ENCODE measurements at regions not wholly inside any gene's neighbourhood (a gene's known extent, or its start where the extent isn't known, plus 50 kb on each side); places are given as distances from the start of the nearest gene placed in this dataset.
"Not testable (repeated sequence)": the region's sequence is repeated elsewhere in the genome, so short reads cannot be mapped to it uniquely, and the experiment has no call there.

DNA sequence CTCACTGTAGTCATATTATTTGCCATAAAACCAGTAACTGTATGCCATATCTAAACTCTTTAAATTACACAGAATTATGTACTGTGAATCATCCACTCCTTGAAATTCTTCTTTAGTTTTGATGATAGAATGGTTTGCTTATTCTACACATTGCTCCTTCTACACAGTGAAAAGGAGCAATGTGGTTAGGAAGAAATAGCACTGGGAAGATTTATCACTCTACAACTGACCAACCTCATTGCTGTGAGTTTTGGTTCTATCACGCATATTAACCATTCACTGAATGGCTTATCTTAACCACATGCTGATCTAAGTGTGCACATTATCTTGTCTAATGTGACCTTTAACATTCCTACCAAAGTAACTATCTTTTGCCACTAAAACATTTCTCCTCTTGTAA lies 415.7 kb upstream of the NDST4 start:
- no peaks in the 10 kb centered on the region for H3K4me1 ChIP-seq (ENCODE audit: control insufficient read depth in 2 of 2, insufficient read depth in 2 of 2, low read length in 2 of 2)
- no peaks in the 10 kb centered on the region for H3K9me3 ChIP-seq (ENCODE audit: control insufficient read depth in 2 of 2, low read length in 2 of 2)
- no peak overlapping the region for H3K27ac ChIP-seq (ENCODE audit: low read depth in 2 of 2, low read length in 2 of 2)
- H3K4me3 ChIP-seq (ENCODE audit: low read length in 2 of 2), result no peak overlapping the region
- no peaks in the 10 kb centered on the region for H3K27me3 ChIP-seq (ENCODE audit: control insufficient read depth in 2 of 2, insufficient read depth in 2 of 2, low read length in 2 of 2)
- H3K9ac ChIP-seq (ENCODE audit: low read depth in 1 of 2, low read length in 2 of 2), result no peak overlapping the region
- H3K36me3 ChIP-seq (ENCODE audit: control insufficient read depth in 2 of 2, insufficient read depth in 2 of 2, low read length in 2 of 2), result no peaks in the 10 kb centered on the region

DNA sequence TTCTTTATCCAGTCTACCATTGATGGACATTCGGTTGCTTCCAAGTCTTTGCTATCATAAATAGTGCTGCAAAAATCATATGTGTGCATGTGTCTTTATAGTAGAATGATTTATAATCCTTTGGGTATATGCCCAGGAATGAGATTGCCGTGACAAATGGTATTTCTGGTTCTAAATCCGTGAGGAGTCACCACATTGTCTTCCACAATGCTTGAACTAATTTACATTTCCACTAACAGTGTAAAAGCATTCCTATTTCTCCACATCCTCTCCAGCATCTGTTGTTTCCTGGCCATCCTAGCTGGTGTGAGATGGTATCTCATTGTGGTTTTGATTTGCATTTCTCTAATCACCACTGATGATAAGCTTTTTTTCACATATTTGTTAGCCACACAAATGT lies 406.1 kb upstream of the NDST4 start:
- H3K9me3 ChIP-seq (ENCODE audit: control insufficient read depth in 2 of 2, low read length in 2 of 2); H3K4me3 ChIP-seq (ENCODE audit: low read length in 2 of 2); H3K4me1 ChIP-seq (ENCODE audit: control insufficient read depth in 2 of 2, insufficient read depth in 2 of 2, low read length in 2 of 2); H3K36me3 ChIP-seq (ENCODE audit: control insufficient read depth in 2 of 2, insufficient read depth in 2 of 2, low read length in 2 of 2); H3K27ac ChIP-seq (ENCODE audit: low read depth in 2 of 2, low read length in 2 of 2); H3K9ac ChIP-seq (ENCODE audit: low read depth in 1 of 2, low read length in 2 of 2); H3K27me3 ChIP-seq (ENCODE audit: control insufficient read depth in 2 of 2, insufficient read depth in 2 of 2, low read length in 2 of 2): not testable (repeated sequence)

DNA sequence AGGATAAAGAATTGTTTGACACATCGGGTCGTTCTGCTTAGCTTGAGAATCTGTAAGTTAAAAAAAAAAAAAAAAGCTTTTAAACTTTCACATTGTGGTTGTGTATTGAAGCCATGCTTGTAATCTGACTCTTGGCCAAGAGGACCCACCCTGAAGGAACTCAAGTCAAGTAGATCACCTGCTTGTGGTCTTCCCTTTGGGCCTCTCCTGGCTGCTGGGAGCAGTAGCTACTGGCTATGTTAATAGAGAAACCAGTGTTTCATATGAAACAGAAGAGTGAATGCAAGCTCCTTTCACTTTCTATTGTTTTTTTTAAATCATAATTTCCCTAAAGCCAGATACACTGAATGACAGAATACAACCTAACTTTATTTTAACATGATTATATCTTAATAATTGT lies 402.4 kb upstream of the NDST4 start:
- no peak overlapping the region for H3K27ac ChIP-seq (ENCODE audit: low read depth in 2 of 2, low read length in 2 of 2)
- H3K4me3 ChIP-seq (ENCODE audit: low read length in 2 of 2), result no peak overlapping the region
- H3K4me1 ChIP-seq (ENCODE audit: control insufficient read depth in 2 of 2, insufficient read depth in 2 of 2, low read length in 2 of 2), result no peaks in the 10 kb centered on the region
- H3K36me3 ChIP-seq (ENCODE audit: control insufficient read depth in 2 of 2, insufficient read depth in 2 of 2, low read length in 2 of 2), result no peaks in the 10 kb centered on the region
- H3K9ac ChIP-seq (ENCODE audit: low read depth in 1 of 2, low read length in 2 of 2), result no peak overlapping the region
- no peaks in the 10 kb centered on the region for H3K9me3 ChIP-seq (ENCODE audit: control insufficient read depth in 2 of 2, low read length in 2 of 2)
- H3K27me3 ChIP-seq (ENCODE audit: control insufficient read depth in 2 of 2, insufficient read depth in 2 of 2, low read length in 2 of 2), result no peaks in the 10 kb centered on the region

DNA sequence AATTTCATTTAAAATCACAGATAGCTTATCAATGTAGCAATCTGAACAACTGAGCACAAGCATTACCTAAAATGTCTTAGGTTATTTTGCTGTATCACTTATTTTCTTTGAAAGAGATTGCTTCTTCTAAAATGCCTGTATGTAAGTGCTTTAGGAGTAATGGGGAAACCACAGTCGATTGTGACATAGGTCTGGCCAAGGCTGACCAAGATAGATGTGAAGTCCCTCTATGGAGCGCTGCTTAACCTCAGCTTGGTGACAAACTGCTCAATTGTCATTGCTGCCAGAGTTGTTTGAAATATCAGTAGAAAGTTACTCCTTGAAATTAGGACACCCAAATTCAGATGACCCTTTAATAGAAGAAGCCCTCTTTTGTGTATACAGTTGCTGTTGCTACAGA lies 401.9 kb upstream of the NDST4 start:
- Histone ChIP-seq H3K27me3 (ENCODE audit: control insufficient read depth in 2 of 2, insufficient read depth in 2 of 2, low read length in 2 of 2) (no peaks in the 10 kb centered on the region), H3K27ac (ENCODE audit: low read depth in 2 of 2, low read length in 2 of 2) (no peak overlapping the region)

DNA sequence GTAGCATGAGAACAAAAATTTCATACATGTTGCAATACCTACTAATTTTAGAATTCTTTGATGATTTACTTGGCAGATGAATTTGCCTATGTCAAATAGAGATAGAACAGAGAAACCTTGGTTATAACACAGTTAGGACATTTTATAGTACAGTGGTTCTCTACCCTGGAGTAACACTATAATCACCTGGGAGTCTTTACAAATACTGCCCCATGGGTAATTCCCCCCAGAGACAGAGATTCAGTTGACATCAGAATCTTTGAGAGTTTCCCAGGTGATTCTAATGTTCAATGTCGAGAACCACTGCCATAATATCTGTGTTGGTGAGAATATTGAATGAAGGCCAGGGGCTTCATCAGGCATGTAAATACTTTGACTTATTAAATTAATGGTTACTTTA lies 401.3 kb upstream of the NDST4 start:
- H3K27me3 ChIP-seq (ENCODE audit: control insufficient read depth in 2 of 2, insufficient read depth in 2 of 2, low read length in 2 of 2), result no peaks in the 10 kb centered on the region
- H3K4me3 ChIP-seq (ENCODE audit: low read length in 2 of 2), result no peak overlapping the region
- H3K9me3 ChIP-seq (ENCODE audit: control insufficient read depth in 2 of 2, low read length in 2 of 2), result no peaks in the 10 kb centered on the region
- no peaks in the 10 kb centered on the region for H3K36me3 ChIP-seq (ENCODE audit: control insufficient read depth in 2 of 2, insufficient read depth in 2 of 2, low read length in 2 of 2)
- H3K27ac ChIP-seq (ENCODE audit: low read depth in 2 of 2, low read length in 2 of 2), result no peak overlapping the region
- no peak overlapping the region for H3K9ac ChIP-seq (ENCODE audit: low read depth in 1 of 2, low read length in 2 of 2)
- no peaks in the 10 kb centered on the region for H3K4me1 ChIP-seq (ENCODE audit: control insufficient read depth in 2 of 2, insufficient read depth in 2 of 2, low read length in 2 of 2)

More for the DNA sequence above, 401.9 kb upstream of the NDST4 start:
- no peaks in the 10 kb centered on the region for H3K9me3 ChIP-seq (ENCODE audit: control insufficient read depth in 2 of 2, low read length in 2 of 2)
- no peaks in the 10 kb centered on the region for H3K36me3 ChIP-seq (ENCODE audit: control insufficient read depth in 2 of 2, insufficient read depth in 2 of 2, low read length in 2 of 2)
- no peak overlapping the region for H3K9ac ChIP-seq (ENCODE audit: low read depth in 1 of 2, low read length in 2 of 2)
- H3K4me3 ChIP-seq (ENCODE audit: low read length in 2 of 2), result no peak overlapping the region
- no peaks in the 10 kb centered on the region for H3K4me1 ChIP-seq (ENCODE audit: control insufficient read depth in 2 of 2, insufficient read depth in 2 of 2, low read length in 2 of 2)

DNA sequence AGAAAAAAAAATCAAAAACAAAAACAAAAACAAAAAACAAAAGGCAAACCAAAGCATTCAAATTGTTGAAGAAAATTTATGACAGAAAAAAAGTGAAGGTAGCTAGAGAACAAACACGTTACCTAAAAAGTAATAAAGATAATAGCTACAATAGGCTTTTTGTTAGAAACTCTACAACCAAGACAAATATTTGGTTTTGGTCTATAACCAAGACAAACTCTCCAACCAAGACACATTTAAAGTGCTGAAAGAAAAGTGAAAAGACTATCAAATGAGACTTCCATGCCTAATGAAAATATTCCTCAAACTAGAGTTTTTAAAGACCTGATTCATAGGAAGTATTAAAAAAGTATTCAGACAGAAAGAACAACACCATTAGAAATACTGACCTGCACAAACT lies 391.9 kb upstream of the NDST4 start:
- Histone ChIP-seq H3K9ac (ENCODE audit: low read depth in 1 of 2, low read length in 2 of 2) (no peak overlapping the region), H3K4me1 (ENCODE audit: control insufficient read depth in 2 of 2, insufficient read depth in 2 of 2, low read length in 2 of 2) (no peaks in the 10 kb centered on the region), H3K9me3 (ENCODE audit: control insufficient read depth in 2 of 2, low read length in 2 of 2) (no peaks in the 10 kb centered on the region), H3K27ac (ENCODE audit: low read depth in 2 of 2, low read length in 2 of 2) (no peak overlapping the region), H3K27me3 (ENCODE audit: control insufficient read depth in 2 of 2, insufficient read depth in 2 of 2, low read length in 2 of 2) (no peaks in the 10 kb centered on the region), H3K36me3 (ENCODE audit: control insufficient read depth in 2 of 2, insufficient read depth in 2 of 2, low read length in 2 of 2) (no peaks in the 10 kb centered on the region), H3K4me3 (ENCODE audit: low read length in 2 of 2) (no peak overlapping the region)

DNA sequence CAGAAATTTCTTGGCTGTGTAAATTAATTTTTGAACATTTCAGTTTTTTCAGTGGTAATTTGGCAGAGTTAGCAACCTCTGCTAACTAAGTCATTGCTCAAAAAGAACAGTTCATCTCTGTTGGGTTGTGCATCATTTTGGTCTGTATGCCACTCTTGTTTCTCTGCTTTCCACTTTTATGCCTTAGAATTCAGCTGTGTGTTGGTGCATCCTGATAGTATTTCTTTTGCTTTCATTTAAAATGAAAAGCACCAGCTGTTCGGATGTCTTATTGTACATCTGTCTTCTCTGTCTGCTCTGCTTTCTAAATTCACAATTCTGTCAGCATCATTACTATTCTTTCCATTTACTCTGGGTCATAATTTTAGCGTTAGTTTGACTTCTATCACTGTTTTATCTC lies 388.2 kb upstream of the NDST4 start:
- no peaks in the 10 kb centered on the region for H3K36me3 ChIP-seq (ENCODE audit: control insufficient read depth in 2 of 2, insufficient read depth in 2 of 2, low read length in 2 of 2)
- no peaks in the 10 kb centered on the region for H3K27me3 ChIP-seq (ENCODE audit: control insufficient read depth in 2 of 2, insufficient read depth in 2 of 2, low read length in 2 of 2)
- no peaks in the 10 kb centered on the region for H3K9me3 ChIP-seq (ENCODE audit: control insufficient read depth in 2 of 2, low read length in 2 of 2)
- no peak overlapping the region for H3K9ac ChIP-seq (ENCODE audit: low read depth in 1 of 2, low read length in 2 of 2)
- H3K27ac ChIP-seq (ENCODE audit: low read depth in 2 of 2, low read length in 2 of 2), result no peak overlapping the region
- no peaks in the 10 kb centered on the region for H3K4me1 ChIP-seq (ENCODE audit: control insufficient read depth in 2 of 2, insufficient read depth in 2 of 2, low read length in 2 of 2)
- no peak overlapping the region for H3K4me3 ChIP-seq (ENCODE audit: low read length in 2 of 2)

DNA sequence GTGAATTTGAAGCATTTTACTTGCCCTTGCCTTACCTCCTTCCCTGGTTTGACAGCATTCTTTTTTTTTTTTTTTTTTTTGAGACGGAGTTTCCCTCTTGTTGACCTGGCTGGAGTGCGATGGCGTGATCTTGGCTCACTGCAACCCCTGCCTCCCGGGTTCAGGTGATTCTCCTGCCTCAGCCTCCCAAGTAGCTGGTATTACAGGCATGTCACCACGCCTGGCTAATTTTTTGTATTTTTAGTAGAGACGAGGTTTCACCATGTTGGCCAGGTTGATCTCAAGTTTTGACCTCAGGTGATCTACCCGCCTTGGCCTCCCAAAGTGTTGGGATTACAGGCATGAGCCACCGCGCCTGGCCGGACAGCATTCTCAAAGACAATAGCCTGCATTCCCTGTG lies 380.4 kb upstream of the NDST4 start:
- H3K36me3 ChIP-seq (ENCODE audit: control insufficient read depth in 2 of 2, insufficient read depth in 2 of 2, low read length in 2 of 2); H3K4me1 ChIP-seq (ENCODE audit: control insufficient read depth in 2 of 2, insufficient read depth in 2 of 2, low read length in 2 of 2); H3K9ac ChIP-seq (ENCODE audit: low read depth in 1 of 2, low read length in 2 of 2); H3K4me3 ChIP-seq (ENCODE audit: low read length in 2 of 2); H3K27ac ChIP-seq (ENCODE audit: low read depth in 2 of 2, low read length in 2 of 2); H3K9me3 ChIP-seq (ENCODE audit: control insufficient read depth in 2 of 2, low read length in 2 of 2); H3K27me3 ChIP-seq (ENCODE audit: control insufficient read depth in 2 of 2, insufficient read depth in 2 of 2, low read length in 2 of 2): not testable (repeated sequence)

DNA sequence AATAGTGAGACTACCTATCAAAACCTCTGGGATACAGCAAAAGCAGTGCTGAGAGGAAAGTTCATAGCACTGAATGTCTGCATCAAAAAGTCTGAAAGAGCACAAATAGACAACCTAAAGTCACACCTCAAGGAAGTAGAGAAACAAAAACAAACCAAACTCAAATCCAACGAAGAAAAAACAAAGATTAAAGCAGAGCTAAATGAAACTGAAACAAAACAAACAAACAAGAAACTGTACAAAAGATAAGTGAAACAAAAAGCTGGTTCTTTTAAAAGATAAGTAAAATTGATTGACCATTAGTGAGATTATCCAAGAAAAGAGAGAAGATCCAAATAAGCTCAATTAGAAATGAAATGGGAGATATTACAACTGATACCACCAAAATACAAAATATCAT lies 378.3 kb upstream of the NDST4 start:
- H3K4me1 ChIP-seq (ENCODE audit: control insufficient read depth in 2 of 2, insufficient read depth in 2 of 2, low read length in 2 of 2), result no peaks in the 10 kb centered on the region
- no peaks in the 10 kb centered on the region for H3K9me3 ChIP-seq (ENCODE audit: control insufficient read depth in 2 of 2, low read length in 2 of 2)
- no peak overlapping the region for H3K9ac ChIP-seq (ENCODE audit: low read depth in 1 of 2, low read length in 2 of 2)
- H3K36me3 ChIP-seq (ENCODE audit: control insufficient read depth in 2 of 2, insufficient read depth in 2 of 2, low read length in 2 of 2), result no peaks in the 10 kb centered on the region
- no peak overlapping the region for H3K27ac ChIP-seq (ENCODE audit: low read depth in 2 of 2, low read length in 2 of 2)
- H3K27me3 ChIP-seq (ENCODE audit: control insufficient read depth in 2 of 2, insufficient read depth in 2 of 2, low read length in 2 of 2), result no peaks in the 10 kb centered on the region
- no peak overlapping the region for H3K4me3 ChIP-seq (ENCODE audit: low read length in 2 of 2)

DNA sequence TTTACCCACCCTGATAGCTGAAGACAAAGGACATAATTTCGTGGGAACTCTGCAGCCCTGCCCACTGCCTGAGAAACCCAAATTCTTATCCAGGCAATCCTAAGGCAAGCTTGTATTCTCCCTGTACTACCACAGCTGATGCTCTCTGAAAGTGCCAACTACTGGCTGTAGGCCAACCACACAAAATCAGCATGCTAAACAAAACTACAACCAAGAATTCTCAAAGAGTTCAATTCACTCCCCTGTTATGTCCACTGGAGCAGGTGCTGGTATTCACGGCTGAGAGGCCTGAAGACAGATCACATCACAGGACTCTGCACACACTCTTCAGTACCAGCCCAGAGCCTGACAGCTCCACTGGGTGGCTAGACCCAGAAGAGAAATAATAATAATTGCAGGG lies 375.9 kb upstream of the NDST4 start:
- Histone ChIP-seq H3K4me1 (ENCODE audit: control insufficient read depth in 2 of 2, insufficient read depth in 2 of 2, low read length in 2 of 2) (no peaks in the 10 kb centered on the region), H3K9ac (ENCODE audit: low read depth in 1 of 2, low read length in 2 of 2) (no peak overlapping the region), H3K27me3 (ENCODE audit: control insufficient read depth in 2 of 2, insufficient read depth in 2 of 2, low read length in 2 of 2) (no peaks in the 10 kb centered on the region), H3K27ac (ENCODE audit: low read depth in 2 of 2, low read length in 2 of 2) (no peak overlapping the region), H3K9me3 (ENCODE audit: control insufficient read depth in 2 of 2, low read length in 2 of 2) (no peaks in the 10 kb centered on the region), H3K36me3 (ENCODE audit: control insufficient read depth in 2 of 2, insufficient read depth in 2 of 2, low read length in 2 of 2) (no peaks in the 10 kb centered on the region), H3K4me3 (ENCODE audit: low read length in 2 of 2) (no peak overlapping the region)

DNA sequence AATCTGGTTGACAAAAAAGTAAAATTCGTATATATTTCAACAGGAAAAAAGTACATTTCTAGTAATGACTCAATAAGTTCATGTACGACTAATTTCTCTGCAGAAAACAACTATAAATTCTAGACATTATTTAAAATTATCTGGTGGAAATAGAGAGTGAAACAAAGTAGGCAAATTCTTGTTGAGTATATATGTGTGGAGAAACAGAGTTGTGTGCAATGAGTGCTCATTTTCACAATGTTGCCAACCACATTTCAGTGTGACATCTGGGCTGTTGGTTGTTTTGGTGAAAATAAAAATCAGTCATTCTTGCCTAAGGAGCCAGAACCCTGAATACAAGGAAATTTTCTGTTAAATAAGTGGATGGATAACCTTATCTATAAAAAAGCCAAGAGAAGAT lies 372.0 kb upstream of the NDST4 start:
- Histone ChIP-seq H3K9me3 (ENCODE audit: control insufficient read depth in 2 of 2, low read length in 2 of 2) (no peaks in the 10 kb centered on the region), H3K36me3 (ENCODE audit: control insufficient read depth in 2 of 2, insufficient read depth in 2 of 2, low read length in 2 of 2) (no peaks in the 10 kb centered on the region), H3K4me1 (ENCODE audit: control insufficient read depth in 2 of 2, insufficient read depth in 2 of 2, low read length in 2 of 2) (no peaks in the 10 kb centered on the region), H3K27me3 (ENCODE audit: control insufficient read depth in 2 of 2, insufficient read depth in 2 of 2, low read length in 2 of 2) (no peaks in the 10 kb centered on the region), H3K27ac (ENCODE audit: low read depth in 2 of 2, low read length in 2 of 2) (no peak overlapping the region), H3K4me3 (ENCODE audit: low read length in 2 of 2) (no peak overlapping the region), H3K9ac (ENCODE audit: low read depth in 1 of 2, low read length in 2 of 2) (no peak overlapping the region)
